Endothelial cell of umbilical vein (primary cell): ENCODE measurements at regions not wholly inside any gene's neighbourhood (a gene's known extent, or its start where the extent isn't known, plus 50 kb on each side); places are given as distances from the start of the nearest gene placed in this dataset.

Experiments
- EZH2 ChIP-seq: IDR thresholded peaks from 2 replicates; pipeline ENCODE4 v1.6.1; 2012; ENCODE audit warnings: borderline replicate concordance, low read depth, mild to moderate bottlenecking, moderate library complexity, low read length, inconsistent platforms; ENCODE audit not compliant: severe bottlenecking
- FOS ChIP-seq: IDR thresholded peaks from 2 replicates; pipeline ENCODE4 v1.6.1; 2011; ENCODE audit warnings: mild to moderate bottlenecking, low read length, moderate library complexity, borderline replicate concordance; ENCODE audit not compliant: insufficient read depth
- GATA2 ChIP-seq: IDR thresholded peaks from 2 replicates; pipeline ENCODE4 v1.7.0; 2011; ENCODE audit warnings: low read depth, mild to moderate bottlenecking, moderate library complexity, mixed read lengths, low read length; ENCODE audit not compliant: insufficient read length, insufficient read depth
- JUN ChIP-seq: IDR thresholded peaks from 2 replicates; pipeline ENCODE4 v1.6.1; 2011; ENCODE audit warnings: borderline replicate concordance, low read depth; ENCODE audit not compliant: insufficient read length, insufficient read depth
- MYC ChIP-seq: IDR thresholded peaks from one replicate; pipeline ENCODE4 v1.6.1; 2011; ENCODE audit warnings: mild to moderate bottlenecking, low read depth, low read length
- POLR2A ChIP-seq: IDR thresholded peaks from 2 replicates; pipeline ENCODE4 v1.6.1; 2012; ENCODE audit warnings: low read depth, mild to moderate bottlenecking, control low read depth, low read length
- POLR2AphosphoS5 ChIP-seq: IDR thresholded peaks from 2 replicates; pipeline ENCODE4 v1.6.1; 2012; ENCODE audit warnings: low read depth, mild to moderate bottlenecking, control low read depth, low read length, moderate library complexity; ENCODE audit not compliant: insufficient read depth
- TF ChIP-seq, protein P1 (sequence below), 2 donors: IDR thresholded peaks; 1 replicate in 1 of 2; 2 replicates in 1 of 2; pipeline ENCODE4 v1.5.1; 2011; ENCODE audit warnings: low read length in 2 of 2, mild to moderate bottlenecking in 2 of 2, moderate library complexity in 2 of 2, control low read depth in 1 of 2, inconsistent platforms in 1 of 2, low read depth in 1 of 2; ENCODE audit not compliant: insufficient read depth in 1 of 2; ENCODE audit errors: extremely low read depth in 1 of 2
- TF ChIP-seq, protein P2 (sequence below): IDR thresholded peaks from 2 replicates; pipeline ENCODE4 v1.6.1; 2011; ENCODE audit not compliant: insufficient read depth, insufficient read length

DNA sequence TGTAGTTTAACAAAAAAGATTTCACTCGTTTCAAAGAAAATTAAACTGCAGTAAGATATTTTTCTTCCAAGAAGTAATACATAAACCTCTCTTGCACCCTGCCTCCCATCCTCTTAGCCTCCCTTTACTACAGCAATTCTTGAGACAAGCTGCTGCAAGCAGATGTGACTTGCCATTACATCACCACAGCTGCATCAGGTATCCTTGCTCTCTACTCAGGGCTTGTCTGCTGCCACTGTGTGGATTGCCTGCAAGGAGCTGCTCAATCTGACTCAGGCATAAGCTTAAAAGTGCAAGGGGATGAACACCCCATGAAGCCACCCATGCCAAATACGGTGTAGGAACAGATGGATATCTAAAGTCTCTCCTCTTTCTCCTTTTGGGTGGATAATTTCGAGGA lies 609.9 kb downstream of the DNAJB9 start:
- TF ChIP-seq POLR2A (no peak), GATA2 (no peak), FOS (no peak), EZH2 (no peak), POLR2AphosphoS5 (no peak), MYC (no peak), JUN (no peak)
- TF ChIP-seq, protein P1, sequence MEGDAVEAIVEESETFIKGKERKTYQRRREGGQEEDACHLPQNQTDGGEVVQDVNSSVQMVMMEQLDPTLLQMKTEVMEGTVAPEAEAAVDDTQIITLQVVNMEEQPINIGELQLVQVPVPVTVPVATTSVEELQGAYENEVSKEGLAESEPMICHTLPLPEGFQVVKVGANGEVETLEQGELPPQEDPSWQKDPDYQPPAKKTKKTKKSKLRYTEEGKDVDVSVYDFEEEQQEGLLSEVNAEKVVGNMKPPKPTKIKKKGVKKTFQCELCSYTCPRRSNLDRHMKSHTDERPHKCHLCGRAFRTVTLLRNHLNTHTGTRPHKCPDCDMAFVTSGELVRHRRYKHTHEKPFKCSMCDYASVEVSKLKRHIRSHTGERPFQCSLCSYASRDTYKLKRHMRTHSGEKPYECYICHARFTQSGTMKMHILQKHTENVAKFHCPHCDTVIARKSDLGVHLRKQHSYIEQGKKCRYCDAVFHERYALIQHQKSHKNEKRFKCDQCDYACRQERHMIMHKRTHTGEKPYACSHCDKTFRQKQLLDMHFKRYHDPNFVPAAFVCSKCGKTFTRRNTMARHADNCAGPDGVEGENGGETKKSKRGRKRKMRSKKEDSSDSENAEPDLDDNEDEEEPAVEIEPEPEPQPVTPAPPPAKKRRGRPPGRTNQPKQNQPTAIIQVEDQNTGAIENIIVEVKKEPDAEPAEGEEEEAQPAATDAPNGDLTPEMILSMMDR (IDR thresholded peaks at IDR 0.05; ENCODE audit: extremely low read depth in 1 of 2, insufficient read depth in 1 of 2, low read depth in 1 of 2, low read length in 2 of 2) = no peak
- TF ChIP-seq, protein P2, sequence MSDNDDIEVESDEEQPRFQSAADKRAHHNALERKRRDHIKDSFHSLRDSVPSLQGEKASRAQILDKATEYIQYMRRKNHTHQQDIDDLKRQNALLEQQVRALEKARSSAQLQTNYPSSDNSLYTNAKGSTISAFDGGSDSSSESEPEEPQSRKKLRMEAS = no peak
